Hematopoietic multipotent progenitor cell treated with erythropoietin and hydrocortisone succinate and interleukin-3 and kit ligand, for 6 days (in vitro differentiated cells): ENCODE measurements at regions not wholly inside any gene's neighbourhood (a gene's known extent, or its start where the extent isn't known, plus 50 kb on each side); places are given as distances from the start of the nearest gene placed in this dataset.

Experiments used
- DNase-seq: peaks from one replicate; pipeline ENCODE4 v3.0.0-alpha.2; 2015

DNA sequence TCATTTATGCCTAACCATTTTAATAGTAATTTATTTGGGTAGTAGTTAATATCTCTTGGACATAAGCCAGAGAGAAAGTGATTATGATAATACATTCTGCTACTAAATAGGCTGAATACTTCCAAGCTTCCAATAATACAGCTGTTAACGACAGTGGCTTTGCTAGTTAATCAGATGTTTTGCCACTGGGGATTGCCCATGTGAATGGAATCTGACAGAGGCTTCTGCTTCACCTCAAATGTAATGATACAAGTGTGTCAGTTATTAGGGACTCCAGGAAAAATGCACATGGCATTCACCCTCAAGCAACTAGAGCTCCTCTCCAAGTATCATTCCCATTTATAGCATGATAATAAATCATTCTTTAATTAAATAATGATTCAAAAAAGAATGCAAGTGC lies 185.0 kb upstream of the TMEFF2 start:
- no peak for DNase-seq

DNA sequence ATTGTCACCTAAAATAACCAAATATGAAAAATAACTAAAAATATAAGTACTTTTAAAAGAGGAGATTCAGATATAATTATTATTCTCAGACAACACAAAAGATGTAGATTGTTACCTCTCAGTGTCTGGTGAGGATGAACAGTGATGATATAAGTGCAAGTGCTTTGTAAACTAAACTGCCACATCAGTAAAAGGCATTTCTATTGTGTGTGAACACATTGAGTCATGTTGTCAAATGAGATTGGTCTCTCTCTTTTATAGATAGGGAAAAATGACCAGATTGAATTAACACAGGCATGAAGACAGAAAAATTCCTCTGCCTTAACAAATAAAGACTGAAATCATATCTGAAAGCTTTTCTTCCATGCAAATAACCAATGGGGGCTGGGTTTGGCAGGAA lies 182.4 kb upstream of the TMEFF2 start:
- DNase-seq, result no peak

DNA sequence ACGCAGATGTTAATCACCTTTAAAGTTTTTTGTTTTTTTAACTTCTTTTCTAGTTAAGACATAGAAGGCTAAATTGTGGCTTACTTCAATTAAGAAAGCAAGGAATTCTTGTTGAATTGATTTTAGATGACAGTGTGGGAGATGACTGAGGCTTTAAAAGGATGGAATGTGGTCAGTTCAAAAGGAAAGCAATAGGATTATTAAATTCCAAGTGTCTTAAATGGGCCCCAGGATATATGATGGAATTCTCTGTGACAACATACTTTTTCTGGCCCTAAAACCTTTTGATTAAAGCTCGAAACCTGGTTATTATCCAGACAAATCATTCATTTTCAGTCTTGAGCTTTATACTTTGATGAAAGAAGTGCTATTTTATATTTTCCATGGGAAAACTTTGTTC lies 179.0 kb upstream of the TMEFF2 start:
- no peak for DNase-seq

DNA sequence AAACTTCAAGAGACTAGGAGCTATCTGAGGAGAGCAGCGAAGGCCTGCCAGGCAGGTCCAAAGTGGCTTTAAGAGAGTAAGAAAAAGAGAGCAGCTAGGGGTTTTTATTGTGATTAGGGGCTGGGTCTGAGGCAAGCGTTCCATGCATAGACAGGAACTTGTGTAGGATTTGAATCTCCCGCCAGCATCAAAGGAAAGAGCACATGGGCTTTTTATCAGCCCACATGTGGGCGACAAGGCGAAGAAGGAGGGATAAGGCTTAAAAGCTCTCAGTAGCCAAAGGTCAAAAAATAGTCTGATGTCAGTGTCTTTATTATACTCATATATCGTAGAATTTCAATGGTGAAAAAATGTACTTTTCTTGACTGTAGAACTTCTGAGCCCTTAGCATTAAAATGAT lies 178.5 kb upstream of the TMEFF2 start:
- DNase-seq, result no peak

DNA sequence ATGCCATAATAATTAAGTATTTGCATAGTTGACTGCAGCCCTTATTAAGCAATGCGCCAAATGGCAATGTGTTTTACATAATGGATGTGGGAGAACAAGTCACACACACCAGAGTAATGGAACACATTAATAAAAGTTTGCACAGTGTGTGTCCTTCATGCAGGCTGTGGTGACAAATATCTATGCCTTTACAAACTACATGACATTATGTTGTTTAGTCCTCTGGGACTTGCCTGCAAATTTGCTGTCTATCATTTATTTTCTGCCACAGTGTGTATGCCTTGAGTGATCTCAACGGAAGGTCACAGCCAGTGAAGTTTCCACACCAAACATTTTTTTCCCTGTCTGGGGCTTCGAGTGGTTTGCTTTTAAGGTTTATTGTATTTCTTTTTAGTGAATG lies 175.2 kb upstream of the TMEFF2 start:
- DNase-seq, result no peak

DNA sequence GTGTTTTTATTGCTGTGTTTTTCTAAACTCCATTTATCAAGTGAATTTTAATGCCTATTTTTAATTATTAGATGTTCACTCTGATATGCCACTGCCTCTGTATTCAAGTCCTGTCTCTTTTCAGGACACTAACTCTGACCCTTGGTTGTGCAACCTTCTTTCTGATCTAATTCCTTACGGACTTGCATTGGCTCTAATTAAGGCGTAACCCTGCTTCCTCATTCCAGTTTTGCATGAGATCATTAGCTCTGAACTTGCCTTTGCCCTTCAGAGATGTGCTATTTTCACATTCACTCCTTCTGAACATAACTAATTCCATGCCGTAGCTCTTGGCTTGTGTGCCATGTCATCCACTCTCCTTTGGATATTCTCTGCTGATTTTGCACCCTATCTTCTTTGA lies 162.5 kb upstream of the TMEFF2 start:
- no peak for DNase-seq

DNA sequence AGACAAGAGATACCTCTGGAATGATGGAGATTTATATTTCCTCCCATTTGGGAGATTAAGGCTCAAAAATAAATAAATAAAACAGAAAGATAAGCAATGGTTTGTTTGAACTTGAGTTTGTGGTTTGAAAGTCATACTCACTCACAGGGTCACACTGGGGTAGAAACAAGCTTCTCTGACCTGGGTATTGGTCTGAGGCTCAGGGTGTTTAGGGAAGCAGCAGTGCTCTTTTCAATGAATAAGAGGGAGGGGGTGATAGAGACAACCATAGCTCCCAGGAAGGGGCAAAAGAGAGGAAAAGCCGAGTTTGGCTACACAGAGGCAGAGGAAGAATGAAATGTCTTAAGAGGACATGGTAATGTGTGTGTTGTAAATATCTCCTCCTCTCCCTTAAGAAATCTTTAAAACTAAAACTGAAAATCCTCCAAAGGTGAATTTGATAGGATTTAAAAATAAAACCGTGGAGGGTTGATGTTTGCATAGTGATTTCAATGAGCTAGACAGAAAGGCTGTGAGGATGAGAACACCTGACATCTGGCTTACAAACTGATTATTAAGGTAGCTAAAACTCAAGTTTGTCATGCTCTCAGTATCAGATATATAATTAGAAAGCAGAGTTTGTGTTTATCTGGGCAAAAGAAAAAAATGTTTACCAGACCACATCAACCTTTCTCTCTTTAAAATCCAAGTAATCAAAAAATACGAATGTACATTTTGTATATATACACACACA lies 159.9 kb upstream of the TMEFF2 start:
- DNase-seq, result no peak

DNA sequence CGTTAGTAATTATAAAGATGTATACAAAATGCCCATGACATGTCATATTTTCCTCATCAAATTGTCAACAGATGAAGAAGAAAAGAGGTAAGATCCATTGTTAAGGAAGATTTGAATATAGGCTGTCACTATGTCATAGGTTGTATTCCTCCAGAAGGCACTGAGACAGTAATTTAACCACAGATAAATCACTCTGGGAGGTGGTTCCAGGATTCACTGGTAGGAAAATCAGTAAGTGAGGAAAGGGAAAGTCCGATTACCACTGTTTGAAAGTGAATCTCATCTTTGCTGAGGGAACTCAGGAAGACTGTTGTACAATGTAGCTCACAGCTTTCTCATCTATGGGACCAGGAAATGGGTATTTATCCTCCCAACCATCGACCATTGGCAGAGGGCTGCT lies 152.8 kb upstream of the TMEFF2 start:
- DNase-seq, result no peak

DNA sequence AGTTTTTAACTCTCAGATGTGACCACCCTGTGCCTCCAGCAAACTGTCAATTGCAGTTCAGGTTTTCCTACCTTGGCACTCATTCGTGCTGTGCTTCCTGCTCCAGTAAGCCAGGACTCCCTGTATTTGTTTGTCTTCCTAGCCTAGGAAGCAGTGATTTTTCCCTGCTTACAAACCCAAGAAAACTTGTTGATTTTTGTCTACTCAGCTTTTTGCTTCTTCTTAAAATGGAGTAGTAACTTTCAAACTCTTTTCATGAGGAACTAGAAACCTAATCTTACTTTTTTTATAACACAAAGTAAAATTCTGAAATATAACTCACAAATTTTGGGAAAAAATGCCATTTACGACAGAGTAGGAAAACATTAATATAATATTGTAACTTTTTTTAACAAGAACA lies 150.6 kb upstream of the TMEFF2 start:
- DNase-seq, result no peak

DNA sequence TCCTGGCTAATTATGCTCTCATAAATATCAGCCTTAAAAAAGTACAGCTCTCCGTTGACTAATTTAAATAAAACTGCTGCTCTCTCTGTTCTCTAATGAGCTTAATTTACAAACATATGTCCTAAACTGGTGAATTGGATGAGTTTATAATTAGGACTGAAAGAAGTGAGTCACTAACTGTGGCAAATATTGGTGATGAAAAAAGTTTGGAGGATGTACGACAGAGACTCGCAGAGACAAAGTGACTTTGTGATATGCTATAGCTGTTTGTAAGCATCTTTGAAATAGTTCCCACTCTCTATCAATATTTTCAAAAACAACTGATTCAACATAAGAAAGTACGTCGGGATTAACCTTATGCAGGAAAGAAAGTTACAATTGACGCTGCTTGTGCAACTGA lies 138.9 kb upstream of the TMEFF2 start:
- DNase-seq, result no peak

DNA sequence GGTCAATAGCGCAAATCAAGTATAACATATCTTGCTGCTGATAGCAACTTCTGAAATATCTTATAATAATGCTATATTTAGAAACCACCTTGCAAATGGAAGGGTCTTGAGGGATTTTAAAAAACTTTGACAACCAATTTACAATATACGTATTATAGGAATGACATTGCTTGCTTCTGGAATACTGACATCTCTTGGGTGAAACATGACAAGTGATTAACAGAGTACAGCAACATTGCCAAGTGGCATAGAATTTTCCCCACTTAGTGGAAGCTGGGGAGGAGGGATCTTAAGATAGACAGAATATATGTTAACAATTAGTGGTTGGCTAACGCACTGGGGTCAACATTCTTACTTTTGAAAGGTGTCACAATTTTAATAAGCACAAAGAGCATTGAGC lies 133.6 kb upstream of the TMEFF2 start:
- DNase-seq, result no peak

DNA sequence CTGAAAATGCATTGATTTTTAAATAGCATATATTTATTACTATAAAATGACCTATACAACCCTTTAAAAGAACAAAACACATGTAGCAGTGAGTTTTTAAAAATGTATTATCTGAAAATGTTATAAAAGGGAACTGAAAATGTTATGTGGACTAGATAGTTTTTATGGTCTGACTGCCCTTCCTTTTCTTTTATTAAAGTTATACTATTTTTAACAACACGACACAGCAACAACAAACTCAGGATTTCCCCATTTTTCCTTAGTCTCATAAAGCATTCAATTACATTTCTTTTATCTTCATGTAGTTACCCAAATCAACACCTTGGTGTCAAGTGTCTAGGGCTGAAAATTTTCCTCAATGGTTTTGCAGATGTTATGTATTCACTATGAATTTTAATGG lies 132.8 kb upstream of the TMEFF2 start:
- no peak for DNase-seq

DNA sequence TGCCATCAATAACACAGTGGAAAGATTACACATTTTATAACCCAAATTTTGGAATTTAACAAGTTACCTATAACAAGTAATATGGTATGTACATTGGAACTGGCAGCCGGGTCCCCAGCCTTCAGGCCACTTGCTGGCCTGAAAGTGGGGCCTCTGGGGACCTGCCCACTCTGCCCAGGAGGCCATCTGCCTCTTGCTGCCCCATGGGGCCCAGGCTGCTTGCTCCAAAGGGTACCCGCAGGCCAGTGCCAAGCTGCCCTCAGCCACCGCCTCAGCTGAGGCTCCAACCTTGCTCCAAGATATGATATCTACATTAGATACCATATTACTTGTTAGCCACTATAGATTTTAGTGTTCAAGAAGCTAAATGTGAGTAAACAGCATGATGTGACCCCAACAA lies 120.8 kb upstream of the TMEFF2 start:
- no peak for DNase-seq

DNA sequence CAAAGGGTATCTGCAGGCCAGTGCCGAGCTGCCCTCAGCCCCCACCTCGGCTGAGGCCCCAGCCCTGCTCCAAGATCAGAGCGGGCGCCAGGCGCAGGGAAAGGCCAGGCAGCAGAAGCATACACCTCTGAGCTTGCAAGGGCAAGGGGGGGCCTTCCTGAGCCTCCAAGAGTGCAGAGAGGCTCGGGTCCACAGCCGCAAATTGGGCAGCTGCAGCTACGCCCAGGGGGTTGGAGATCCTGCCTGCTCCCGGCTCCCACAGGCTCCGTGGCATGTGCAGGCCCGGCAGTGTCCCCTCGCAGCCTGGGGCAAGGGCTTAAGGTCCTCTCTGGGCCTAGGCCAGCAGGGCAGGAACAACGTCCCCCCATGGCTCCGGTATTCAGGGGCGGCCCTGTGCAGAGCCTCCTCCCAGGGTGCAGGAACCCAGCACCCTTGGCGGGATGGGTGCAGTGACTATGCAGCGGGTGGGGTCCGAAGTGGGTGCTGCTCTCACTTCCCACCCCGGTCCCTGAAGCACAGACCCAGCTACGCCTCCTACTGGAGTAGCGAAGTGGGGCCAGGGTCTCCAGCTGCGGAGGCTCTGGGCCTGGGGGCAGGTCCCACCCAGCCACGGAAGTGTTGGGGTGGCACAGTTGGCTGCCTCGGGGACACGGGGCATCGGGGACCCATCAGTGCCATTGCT lies 120.2 kb upstream of the TMEFF2 start:
- DNase-seq, result no peak

DNA sequence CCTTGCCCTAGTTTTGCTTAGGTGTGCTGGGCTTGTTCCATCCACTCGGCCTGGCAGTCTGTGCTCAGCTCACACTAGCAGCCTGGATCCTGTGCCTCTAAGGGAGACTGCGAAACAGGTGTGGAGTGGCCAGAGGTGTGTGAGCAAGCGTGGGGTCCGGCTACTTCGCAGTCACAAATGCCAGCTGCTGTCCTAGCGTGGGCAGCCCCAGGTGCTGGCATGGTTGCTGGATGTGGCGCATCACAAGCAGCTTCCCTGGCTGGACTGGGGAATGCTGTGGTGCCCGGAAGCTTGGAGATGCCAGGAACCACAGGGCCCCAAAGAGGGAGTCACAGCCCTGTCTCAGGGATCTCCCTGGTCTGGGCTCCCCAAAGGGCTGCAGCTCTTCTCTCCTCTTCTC lies 119.0 kb upstream of the TMEFF2 start:
- DNase-seq, result no peak

DNA sequence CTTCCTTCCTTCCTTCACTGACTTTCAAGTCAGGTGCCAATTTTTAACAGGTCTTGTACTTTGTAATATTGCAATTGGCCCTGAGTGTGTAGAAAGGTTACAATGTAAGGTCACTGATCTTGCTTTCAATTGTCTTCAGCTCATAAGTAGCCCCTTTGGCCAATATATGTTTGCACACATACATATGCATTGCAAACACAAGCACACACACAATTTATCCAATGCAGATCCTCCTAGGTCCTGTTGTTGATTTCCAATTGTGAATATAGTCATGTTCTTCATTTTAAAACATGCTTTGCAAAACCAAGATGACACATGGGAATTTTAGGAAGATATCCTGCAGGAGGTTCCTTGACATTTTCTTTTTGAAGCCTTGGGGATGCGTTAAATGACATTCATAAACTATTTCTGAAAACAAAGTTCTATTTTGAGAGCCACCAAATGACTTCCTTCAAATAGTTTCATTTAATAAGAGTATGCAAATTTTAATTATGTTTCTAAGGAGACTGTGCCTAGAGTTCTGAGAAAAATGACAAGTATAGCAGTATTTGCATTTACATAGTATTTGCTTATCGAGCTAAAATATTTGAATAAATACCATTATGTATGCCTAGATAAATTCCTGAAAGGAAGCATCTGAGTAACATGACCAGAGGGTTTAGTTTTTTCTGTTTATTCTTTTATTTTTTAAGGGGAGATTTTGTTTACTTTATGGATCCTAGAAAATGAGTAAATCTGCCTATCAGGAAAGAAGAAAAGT lies 117.1 kb upstream of the TMEFF2 start:
- no peak for DNase-seq

DNA sequence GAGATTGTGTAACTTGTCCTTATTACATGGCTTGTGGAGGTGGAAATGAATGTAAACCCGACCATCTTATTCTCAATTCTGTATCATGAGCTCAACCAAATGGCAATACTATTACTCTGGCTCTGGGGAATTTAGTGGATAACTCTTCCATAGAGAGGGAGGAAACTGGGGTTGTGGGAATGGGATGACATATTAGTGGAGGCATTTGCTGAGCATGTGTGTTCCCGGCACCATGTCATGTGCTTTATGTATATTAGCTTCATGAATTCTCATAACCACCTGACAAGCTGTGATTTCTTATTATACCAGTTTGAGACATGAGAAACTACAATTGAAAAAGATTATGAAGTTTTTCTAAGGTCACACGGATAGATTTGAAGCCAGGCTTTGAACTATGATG lies 112.8 kb upstream of the TMEFF2 start:
- no peak for DNase-seq

DNA sequence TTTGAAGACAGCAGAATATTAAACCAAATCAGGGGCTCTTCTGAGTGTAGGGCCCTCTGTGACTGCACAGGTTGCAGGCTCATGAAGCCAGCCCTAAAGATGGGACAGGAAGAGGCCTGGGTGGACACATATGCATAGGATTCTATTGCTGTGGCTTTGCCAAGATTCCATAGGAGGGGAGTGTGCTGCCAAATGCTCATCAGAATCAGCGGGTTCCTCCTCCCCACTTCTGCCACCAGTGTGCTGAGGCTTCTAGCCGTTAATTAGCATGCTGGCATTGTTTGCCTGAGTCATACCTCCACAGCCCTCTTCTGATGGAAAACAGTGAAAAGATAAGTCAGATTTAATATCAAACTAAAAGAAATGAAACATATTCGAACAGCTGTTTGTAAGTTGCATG lies 103.9 kb upstream of the TMEFF2 start:
- DNase-seq, result no peak

DNA sequence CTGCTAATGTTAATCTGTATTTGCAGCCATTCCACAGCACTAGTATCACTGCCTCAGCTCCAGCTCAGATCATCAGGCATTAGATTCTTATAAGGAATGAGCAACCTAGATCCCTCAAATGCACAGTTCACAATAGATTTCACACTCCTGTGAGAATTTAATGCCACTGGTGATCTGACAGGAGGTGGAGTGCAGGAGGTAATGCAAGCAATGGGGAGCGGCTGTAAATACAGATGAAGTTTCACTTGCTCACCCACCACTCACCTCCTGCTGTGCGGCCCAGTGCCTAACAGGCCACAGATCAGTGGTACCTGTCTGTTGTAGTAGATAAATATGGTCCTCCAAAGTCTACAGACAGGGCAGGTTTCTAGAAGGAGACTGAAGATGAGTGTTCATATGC lies 97.7 kb upstream of the TMEFF2 start:
- DNase-seq, result no peak

DNA sequence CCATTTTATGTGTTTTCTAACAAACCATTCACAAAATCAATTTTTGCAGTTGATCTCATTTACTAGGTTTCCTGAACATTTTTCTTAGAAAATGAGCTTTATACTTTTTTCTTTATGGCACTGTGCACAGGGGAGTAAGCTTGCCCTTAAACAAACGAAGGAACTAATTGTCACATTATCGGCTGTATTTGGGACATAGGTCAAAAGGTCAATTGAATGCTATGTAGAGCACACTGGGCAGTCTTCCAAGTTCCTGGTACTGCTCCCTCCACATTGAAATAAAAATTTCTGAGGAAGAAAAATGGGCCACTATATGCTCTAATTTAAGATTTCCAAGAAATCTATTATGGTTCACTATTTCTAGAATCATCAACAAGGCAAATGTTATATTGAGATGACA lies 93.6 kb upstream of the TMEFF2 start:
- DNase-seq, result no peak

DNA sequence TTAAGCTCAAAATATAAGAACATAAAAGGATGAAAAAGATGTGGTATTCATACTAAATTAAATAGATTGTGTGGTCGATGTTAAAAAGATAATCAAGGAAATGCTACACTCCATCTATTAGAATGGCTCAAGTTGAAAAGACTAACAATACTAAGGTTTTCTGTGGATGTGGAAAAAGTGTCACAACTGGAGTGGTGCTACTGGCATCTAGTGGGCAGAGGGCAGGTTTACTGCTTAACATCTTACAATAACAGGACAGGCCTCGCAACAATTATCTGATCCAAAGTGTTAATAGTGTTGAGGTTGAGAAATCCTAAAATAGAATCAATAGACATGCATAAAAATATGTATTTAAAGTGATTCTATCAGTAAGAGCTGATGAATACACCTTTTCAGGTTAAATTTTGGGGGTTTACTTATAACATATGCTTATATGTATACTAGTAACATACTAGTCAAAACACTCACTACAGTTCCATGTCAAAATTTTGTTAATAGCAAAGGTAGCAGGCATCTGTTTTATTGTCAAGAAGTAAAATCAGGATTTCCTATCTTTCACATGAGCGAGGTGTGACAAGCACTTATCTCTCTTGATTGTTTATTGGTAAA lies 91.5 kb upstream of the TMEFF2 start:
- DNase-seq, result peak; percentile 56

DNA sequence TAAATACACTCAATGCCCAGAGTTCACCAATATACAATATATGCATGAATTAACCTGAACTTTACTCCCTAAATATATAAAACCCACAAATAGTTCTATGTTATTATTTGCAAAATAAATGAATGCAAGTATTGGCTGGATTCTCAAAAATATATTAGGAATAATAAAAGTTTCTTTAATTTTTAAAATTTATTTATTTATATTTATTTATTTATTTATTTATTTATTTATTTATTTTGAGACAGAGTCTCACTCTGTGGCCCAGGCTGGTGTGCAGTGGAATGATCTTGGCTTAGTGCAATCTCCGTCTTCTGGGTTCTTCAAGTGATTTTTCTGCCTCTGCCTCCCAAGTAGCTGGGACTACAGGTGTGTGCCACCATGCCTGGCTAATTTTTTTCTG lies 88.7 kb upstream of the TMEFF2 start:
- no peak for DNase-seq

DNA sequence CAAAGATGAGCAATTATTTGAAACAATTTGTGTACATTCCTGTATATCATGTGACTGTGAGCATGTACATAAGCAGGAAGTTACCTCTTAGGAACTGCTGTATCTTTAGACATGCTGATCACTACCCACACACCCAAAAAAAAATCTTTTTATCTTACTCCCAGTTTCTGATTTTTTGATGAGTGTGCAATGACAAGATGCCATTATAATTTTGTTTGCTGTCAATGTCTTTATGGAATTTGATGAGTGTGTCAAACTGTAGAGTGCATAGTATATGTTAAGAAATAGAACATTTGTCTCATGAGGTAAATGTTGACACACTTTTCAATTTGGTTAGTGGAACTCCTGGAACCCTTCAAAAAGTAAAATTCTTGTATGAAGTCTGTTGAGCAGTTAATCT lies 84.0 kb upstream of the TMEFF2 start:
- no peak for DNase-seq
